ENCODE measurements at regions not wholly inside any gene's neighbourhood (a gene's known extent, or its start where the extent isn't known, plus 50 kb on each side); places are given as distances from the start of the nearest gene placed in this dataset.

GRCh38 chr5:174504266-174504726 lies 220.1 kb upstream of the MSX2 start:
- TF ChIP-seq EZH2 (IDR thresholded peaks at IDR 0.05; ENCODE audit: insufficient read depth, poor library complexity, severe bottlenecking): no peak
- no peak for TF ChIP-seq EZH2phosphoT487 (IDR thresholded peaks at IDR 0.05; ENCODE audit: insufficient read depth, low read depth)
